T-helper 1 cell treated with Interleukin-12 subunit alpha and Interleukin-12 subunit beta and Interleukin-4 antibody, amounts not matched to agents 30 μg/mL and 1 μg/mL, for 36 hours (primary cell): ENCODE measurements at regions not wholly inside any gene's neighbourhood (a gene's known extent, or its start where the extent isn't known, plus 50 kb on each side); places are given as distances from the start of the nearest gene placed in this dataset.
"Not testable (repeated sequence)": the region's sequence is repeated elsewhere in the genome, so short reads cannot be mapped to it uniquely, and the experiment has no call there.

Experiments
- H3K27ac Mint-ChIP-seq: one replicate; pipeline ENCODE4 v1.8.0; 2021; ENCODE audit warnings: mild to moderate bottlenecking, mixed read lengths
- H3K27me3 Mint-ChIP-seq: one replicate; pipeline ENCODE4 v1.8.0; 2021; ENCODE audit warnings: low read depth, mixed read lengths
- H3K36me3 Mint-ChIP-seq: one replicate; pipeline ENCODE4 v1.8.0; 2021; ENCODE audit warnings: low read depth, mixed read lengths
- H3K4me1 Mint-ChIP-seq: one replicate; pipeline ENCODE4 v1.8.0; 2021; ENCODE audit warnings: low read depth, mixed read lengths
- H3K4me3 Mint-ChIP-seq: one replicate; pipeline ENCODE4 v1.8.0; 2021; ENCODE audit warnings: mild to moderate bottlenecking, moderate library complexity, mixed read lengths
- H3K9me3 Mint-ChIP-seq: one replicate; pipeline ENCODE4 v1.8.0; 2021; ENCODE audit warnings: mixed read lengths

DNA sequence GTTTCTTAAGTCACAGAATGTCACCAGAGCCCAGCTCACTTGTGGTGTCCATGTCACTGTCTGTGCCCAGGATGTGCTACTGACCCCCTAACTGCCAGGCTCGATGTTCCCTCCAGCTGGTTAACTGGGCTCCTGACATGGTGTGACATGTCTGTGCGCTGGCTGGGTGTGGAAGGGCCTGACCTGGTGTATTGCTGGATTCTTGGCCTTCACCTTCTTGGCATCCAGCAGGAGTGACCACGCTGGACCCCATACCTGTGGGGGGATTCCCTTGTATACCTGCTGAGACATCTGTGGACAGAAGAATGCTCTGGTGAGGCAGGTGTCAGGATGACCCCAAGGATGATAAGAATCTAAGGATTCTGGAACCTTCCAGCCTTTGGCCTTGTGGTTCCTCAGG is 1690.1 kb downstream of the TP53TG3F start:
- Mint-ChIP-seq H3K27ac (no peak overlapping the region), H3K27me3 (no peaks in the 10 kb centered on the region), H3K36me3 (no peaks in the 10 kb centered on the region), H3K4me3 (no peak overlapping the region), H3K9me3 (peaks cover 60% of the 10 kb centered on the region), H3K4me1 (no peaks in the 10 kb centered on the region)

DNA sequence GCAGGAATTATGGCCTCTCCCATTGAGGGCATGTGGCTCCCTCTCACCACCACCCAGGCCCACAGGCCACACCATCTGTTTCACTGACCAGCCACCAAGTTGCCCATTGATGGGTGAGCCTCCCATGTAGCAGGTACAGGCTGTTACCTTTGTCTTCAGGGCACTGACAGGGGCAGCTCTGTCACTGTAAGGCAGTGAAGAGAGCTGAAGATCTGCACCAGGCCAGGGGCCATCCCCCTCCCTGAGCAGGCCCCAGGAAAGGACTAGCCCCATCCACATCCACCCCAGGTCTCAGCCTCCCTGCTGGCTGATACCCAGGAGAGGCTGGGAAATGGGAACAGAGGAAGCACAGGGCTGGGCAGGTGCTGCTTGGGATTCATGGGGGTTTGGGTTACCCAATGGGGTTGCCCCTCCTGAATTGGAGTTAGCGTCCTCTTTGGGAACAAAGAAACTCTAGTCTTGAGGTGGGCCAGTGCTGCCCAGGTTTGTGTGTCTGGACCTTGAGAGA is 1691.4 kb downstream of the TP53TG3F start:
- H3K27ac Mint-ChIP-seq: no peak overlapping the region
- peaks cover 57% of the 10 kb centered on the region for H3K9me3 Mint-ChIP-seq
- no peaks in the 10 kb centered on the region for H3K4me1 Mint-ChIP-seq
- H3K27me3 Mint-ChIP-seq: no peaks in the 10 kb centered on the region
- H3K36me3 Mint-ChIP-seq: no peaks in the 10 kb centered on the region
- H3K4me3 Mint-ChIP-seq: no peak overlapping the region

- Mint-ChIP-seq H3K9me3 (peaks cover 61% of the 10 kb centered on the region), H3K27me3 (no peaks in the 10 kb centered on the region), H3K4me1 (no peaks in the 10 kb centered on the region), H3K36me3 (no peaks in the 10 kb centered on the region), H3K27ac (no peak overlapping the region), H3K4me3 (no peak overlapping the region)
These were observed 1692.7 kb downstream of the TP53TG3F start for GRCh38 chr16:35152067-35152627.

- Mint-ChIP-seq H3K36me3 (no peaks in the 10 kb centered on the region), H3K4me3 (no peak overlapping the region), H3K4me1 (no peaks in the 10 kb centered on the region), H3K27me3 (no peaks in the 10 kb centered on the region), H3K27ac (no peak overlapping the region), H3K9me3 (peaks cover 60% of the 10 kb centered on the region)
These were observed 1695.2 kb downstream of the TP53TG3F start for GRCh38 chr16:35154627-35155026.

DNA sequence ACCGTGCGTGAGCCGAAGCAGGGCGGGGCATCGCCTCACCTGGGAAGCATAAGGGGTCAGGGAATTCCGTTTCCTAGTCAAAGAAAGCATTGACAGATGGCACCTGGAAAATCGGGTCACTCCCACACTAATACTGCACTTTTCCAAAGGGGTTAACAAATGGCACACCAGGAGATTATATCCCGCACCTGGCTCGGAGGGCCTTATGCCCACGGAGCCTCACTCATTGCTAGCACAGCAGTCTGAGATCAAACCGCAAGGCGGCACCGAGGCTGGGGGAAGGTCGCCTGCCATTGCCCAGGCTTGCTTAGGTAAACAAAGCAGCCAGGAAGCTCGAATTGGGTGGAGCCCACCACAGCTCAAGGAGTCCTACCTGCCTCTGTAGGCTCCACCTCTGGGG is 1698.1 kb downstream of the TP53TG3F start:
- not testable (repeated sequence) for H3K4me1 Mint-ChIP-seq, H3K36me3 Mint-ChIP-seq, H3K27ac Mint-ChIP-seq, H3K27me3 Mint-ChIP-seq, H3K4me3 Mint-ChIP-seq
- peaks cover 48% of the 10 kb centered on the region for H3K9me3 Mint-ChIP-seq

GRCh38 chr16:35169324-35169723 is 1709.9 kb downstream of the TP53TG3F start:
- H3K9me3 Mint-ChIP-seq: peaks cover 48% of the 10 kb centered on the region

GRCh38 chr16:35170061-35170460 is 1710.6 kb downstream of the TP53TG3F start:
- not testable (repeated sequence) for H3K4me1 Mint-ChIP-seq, H3K36me3 Mint-ChIP-seq, H3K27me3 Mint-ChIP-seq, H3K4me3 Mint-ChIP-seq, H3K27ac Mint-ChIP-seq
- H3K9me3 Mint-ChIP-seq: peaks cover 43% of the 10 kb centered on the region

More at GRCh38 chr16:35169324-35169723, 1709.9 kb downstream of the TP53TG3F start:
- H3K4me1 Mint-ChIP-seq, H3K4me3 Mint-ChIP-seq, H3K27me3 Mint-ChIP-seq, H3K36me3 Mint-ChIP-seq, H3K27ac Mint-ChIP-seq: not testable (repeated sequence)

DNA sequence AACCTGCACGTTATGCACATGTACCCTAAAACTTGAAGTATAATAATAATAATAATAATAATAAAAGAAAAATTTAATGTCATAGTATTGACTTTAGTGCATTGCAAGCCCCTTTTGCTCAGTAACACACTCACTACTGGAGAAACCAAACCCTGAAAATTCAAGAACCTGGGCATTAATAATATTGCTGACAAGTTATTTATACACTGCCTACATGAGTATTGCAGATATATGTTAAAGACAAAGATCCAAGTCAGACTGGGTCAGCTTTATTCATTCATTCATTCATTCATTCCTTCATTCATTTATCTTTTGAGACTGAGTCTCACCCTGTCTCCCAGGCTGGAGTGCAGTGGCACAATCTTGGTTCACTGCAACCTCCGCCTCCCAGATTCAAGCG is 1711.2 kb downstream of the TP53TG3F start:
- H3K4me3 Mint-ChIP-seq: no peak overlapping the region
- H3K36me3 Mint-ChIP-seq: peaks cover 2% of the 10 kb centered on the region
- H3K27me3 Mint-ChIP-seq: no peaks in the 10 kb centered on the region
- peaks cover 45% of the 10 kb centered on the region for H3K9me3 Mint-ChIP-seq
- H3K4me1 Mint-ChIP-seq: no peaks in the 10 kb centered on the region
- no peak overlapping the region for H3K27ac Mint-ChIP-seq

GRCh38 chr16:35171106-35171505 is 1711.7 kb downstream of the TP53TG3F start:
- H3K36me3 Mint-ChIP-seq: peaks cover 2% of the 10 kb centered on the region
- H3K4me1 Mint-ChIP-seq: no peaks in the 10 kb centered on the region
- peaks cover 44% of the 10 kb centered on the region for H3K9me3 Mint-ChIP-seq

DNA sequence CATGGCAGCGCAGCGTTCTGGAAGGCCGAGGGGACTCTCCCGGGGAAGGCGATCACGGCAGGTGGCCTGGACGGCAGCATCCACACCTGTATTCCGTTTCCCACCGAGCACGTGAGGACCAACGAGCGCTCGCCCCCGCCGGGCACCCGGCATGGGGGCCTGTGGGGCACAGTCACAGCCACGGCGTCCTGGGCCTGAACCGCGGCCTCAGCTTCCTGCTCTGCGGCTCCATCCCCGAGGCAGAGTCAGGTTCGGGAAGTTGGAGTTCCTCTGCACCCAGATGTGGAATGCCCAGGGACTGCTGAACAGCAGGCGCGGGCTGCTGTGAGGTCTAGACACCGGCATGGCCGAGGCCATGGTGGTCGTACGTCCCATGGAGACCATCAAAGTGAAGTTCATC is 1713.9 kb downstream of the TP53TG3F start:
- Mint-ChIP-seq H3K27ac (no peak overlapping the region), H3K36me3 (peaks cover 2% of the 10 kb centered on the region), H3K4me1 (no peaks in the 10 kb centered on the region), H3K4me3 (no peak overlapping the region), H3K9me3 (peaks cover 34% of the 10 kb centered on the region), H3K27me3 (no peaks in the 10 kb centered on the region)

More at GRCh38 chr16:35171106-35171505, 1711.7 kb downstream of the TP53TG3F start:
- no peak overlapping the region for H3K27ac Mint-ChIP-seq
- H3K27me3 Mint-ChIP-seq: no peaks in the 10 kb centered on the region
- no peak overlapping the region for H3K4me3 Mint-ChIP-seq

- peaks cover 30% of the 10 kb centered on the region for H3K9me3 Mint-ChIP-seq
- H3K4me1 Mint-ChIP-seq: no peaks in the 10 kb centered on the region
- H3K27me3 Mint-ChIP-seq: no peaks in the 10 kb centered on the region
- H3K4me3 Mint-ChIP-seq: no peak overlapping the region
- H3K36me3 Mint-ChIP-seq: peaks cover 2% of the 10 kb centered on the region
- no peak overlapping the region for H3K27ac Mint-ChIP-seq
These were observed 1714.6 kb downstream of the TP53TG3F start for GRCh38 chr16:35174016-35174415.

DNA sequence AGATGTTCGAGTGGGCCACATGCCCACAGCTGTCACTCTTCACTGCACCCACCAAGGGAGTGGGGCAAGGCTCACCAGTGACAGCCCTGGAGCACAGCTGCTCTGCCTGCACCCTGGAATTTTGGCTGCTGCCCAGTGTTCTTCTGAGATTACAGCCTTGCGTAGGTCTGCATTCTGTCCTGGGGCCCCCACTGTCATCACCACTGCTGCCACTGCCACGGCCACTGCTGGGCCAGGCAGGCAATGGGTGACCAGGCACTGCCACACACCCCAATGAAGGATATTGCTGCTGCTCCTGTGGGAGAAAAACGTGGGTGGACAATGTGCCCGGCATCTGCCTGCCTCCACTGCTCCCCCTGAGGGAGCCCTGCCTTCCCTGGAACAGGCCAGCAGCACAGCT is 1717.0 kb downstream of the TP53TG3F start:
- Mint-ChIP-seq H3K4me1 (no peaks in the 10 kb centered on the region), H3K36me3 (no peaks in the 10 kb centered on the region), H3K27ac (no peak overlapping the region), H3K27me3 (no peaks in the 10 kb centered on the region), H3K4me3 (no peak overlapping the region), H3K9me3 (peaks cover 27% of the 10 kb centered on the region)

GRCh38 chr16:35177851-35178250 is 1718.4 kb downstream of the TP53TG3F start:
- Mint-ChIP-seq H3K4me1 (no peaks in the 10 kb centered on the region), H3K27me3 (no peaks in the 10 kb centered on the region), H3K27ac (no peak overlapping the region), H3K4me3 (no peak overlapping the region), H3K36me3 (no peaks in the 10 kb centered on the region), H3K9me3 (peaks cover 21% of the 10 kb centered on the region)

DNA sequence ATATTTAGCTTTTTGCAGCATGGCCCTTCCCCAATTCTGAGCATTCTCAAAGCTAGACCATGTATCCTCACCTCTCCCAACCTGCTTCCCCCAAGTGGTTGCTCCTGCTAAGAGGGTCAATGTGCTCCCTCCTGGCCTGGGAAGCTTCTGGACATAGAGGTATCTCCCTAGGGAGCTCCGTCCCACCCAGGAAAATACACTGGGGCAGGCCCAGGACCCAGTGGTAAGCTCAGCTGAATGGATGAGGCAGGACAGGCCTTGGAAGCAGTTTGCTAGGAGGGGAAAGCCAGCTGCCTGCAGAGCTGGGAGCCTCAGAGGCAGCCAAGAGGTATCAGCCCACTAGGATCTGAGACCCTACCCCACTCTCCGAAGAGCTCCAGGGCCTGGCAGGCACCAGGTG is 1721.6 kb downstream of the TP53TG3F start:
- H3K27ac Mint-ChIP-seq: no peak overlapping the region
- H3K36me3 Mint-ChIP-seq: no peaks in the 10 kb centered on the region
- no peaks in the 10 kb centered on the region for H3K27me3 Mint-ChIP-seq
- H3K4me3 Mint-ChIP-seq: no peak overlapping the region
- H3K9me3 Mint-ChIP-seq: peaks cover 28% of the 10 kb centered on the region
- H3K4me1 Mint-ChIP-seq: no peaks in the 10 kb centered on the region

GRCh38 chr16:35181422-35182030 is 1722.1 kb downstream of the TP53TG3F start:
- Mint-ChIP-seq H3K36me3 (no peaks in the 10 kb centered on the region), H3K27me3 (no peaks in the 10 kb centered on the region), H3K4me1 (no peaks in the 10 kb centered on the region), H3K9me3 (peaks cover 33% of the 10 kb centered on the region), H3K27ac (no peak overlapping the region), H3K4me3 (no peak overlapping the region)
